Fibroblast of peridontal ligament (primary cell): ENCODE measurements at regions not wholly inside any gene's neighbourhood (a gene's known extent, or its start where the extent isn't known, plus 50 kb on each side); places are given as distances from the start of the nearest gene placed in this dataset.

Experiments
- DNase-seq: peaks from one replicate; pipeline ENCODE4 v3.0.0-alpha.2; 2010; ENCODE audit errors: extremely low read depth

DNA sequence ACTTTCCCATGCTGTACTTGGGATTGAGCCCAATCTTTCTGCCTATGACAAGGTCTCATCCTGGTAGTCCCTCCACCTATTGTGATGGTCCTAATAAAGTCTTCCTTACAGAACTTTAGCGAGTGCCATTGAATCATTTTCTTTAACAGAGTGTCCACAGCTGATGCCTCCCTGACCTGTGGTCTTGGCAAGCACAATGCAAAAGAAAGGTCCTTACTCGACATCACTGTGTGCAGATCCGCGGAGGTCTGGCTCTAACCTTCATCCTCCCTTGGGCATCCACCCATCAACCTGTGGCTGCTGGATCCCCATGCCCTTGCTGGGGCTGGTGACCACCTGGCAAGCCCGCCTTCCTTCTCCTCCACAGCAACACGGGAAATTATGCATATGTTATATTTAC, 1203.9 kb downstream of the TBC1D22A start:
- DNase-seq: no peak

DNA sequence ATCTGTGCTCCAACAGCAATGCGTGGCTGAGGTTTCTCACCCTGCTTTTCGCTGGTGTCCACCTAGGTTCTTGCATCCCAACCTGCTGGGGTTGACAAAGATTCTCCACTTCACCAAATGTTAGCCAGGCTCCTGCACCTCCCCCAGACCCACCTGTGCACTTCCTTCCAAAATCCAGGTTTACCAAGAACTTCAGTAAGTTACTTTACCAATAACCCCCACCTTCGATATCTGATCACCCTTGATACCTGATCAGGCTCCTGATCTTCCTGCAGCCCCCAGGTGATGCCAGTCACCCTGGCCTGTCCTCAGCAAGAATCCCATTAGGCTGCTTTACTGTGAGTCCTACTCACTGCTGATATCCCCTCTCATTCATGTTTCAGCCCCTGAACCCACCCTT, 1203.4 kb downstream of the TBC1D22A start:
- DNase-seq: no peak

- DNase-seq: no peak
Observed at GRCh38 chr22:47965066-47965465, 1202.6 kb downstream of the TBC1D22A start.

DNA sequence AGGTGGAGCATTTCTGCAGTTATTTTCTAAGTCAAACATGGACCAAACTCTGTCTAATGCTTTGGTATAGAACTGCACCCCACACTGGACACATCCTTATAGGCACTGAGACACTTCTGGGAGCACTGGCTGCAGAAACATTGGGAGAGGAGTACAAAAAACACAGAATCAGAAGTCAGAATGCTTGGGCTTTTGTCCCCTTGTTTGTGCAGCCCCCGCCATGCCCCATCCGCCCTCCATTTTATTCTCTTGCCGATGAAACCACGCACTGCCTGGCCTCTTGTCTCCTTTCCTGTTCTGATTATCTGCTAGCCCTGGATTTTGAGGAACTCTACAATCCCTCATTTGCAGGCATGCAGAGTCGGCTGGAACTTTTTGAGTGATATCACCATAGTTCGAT, 1201.2 kb downstream of the TBC1D22A start:
- no peak for DNase-seq

DNA sequence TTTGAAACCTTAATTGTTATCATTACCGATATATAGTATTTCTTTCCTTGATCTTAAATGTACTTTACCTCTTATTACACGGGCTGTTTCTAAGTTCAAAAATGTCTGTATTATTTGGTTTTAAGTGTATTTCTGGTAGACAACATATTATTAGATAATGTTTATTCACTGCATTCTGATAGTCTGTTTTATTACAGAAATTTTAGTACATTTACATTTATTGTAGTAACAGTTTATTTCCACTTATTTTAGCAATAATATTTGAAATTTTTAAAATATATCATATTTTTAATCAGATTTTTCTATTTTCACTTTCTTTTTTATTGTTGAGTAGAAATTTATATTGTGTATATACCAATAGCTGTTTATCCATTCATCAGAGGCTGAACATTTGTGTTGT, 1195.2 kb downstream of the TBC1D22A start:
- DNase-seq: no peak

DNA sequence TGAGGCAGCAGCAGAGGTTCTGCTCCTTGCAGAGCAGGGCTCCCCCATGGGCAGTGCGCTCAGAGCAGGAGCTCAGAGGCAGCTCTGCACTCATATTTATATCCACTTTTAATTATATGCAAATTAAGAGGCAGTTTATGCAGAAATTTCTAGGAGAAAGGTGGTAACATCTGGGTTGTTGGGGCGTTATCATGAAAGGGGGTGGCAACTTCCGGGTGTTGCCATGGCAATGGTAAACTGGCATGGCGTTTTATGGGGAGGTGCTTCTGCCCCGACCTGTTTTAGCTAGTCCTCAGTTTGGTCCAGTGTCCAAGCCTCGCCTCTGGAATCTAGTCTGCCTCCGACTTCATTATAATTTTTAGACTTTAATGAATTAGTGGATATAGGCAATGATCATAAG, 1191.7 kb downstream of the TBC1D22A start:
- DNase-seq: no peak

- no peak for DNase-seq
Observed at GRCh38 chr22:47944941-47945340, 1182.5 kb downstream of the TBC1D22A start.

GRCh38 chr22:47943729-47944700, 1181.6 kb downstream of the TBC1D22A start:
- DNase-seq: no peak

DNA sequence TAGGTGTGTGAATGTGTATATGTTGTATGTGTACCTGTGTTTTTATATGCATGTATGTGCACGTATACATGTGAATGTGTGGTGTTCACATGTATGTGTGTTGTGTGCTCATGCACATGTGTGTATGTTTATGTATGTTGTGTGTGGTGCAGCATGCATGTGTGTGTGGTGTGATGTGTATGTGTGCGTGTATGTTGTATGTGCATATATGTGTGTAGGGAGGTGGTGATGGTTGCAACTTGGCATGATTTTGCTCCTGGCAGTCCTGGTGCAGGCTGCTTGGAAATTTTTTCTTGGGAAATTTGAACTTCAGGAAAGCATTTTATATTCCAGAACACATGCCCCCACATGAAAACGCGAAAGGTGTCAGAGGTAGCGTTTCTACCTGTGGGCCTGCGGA, 1177.8 kb downstream of the TBC1D22A start:
- DNase-seq: no peak

DNA sequence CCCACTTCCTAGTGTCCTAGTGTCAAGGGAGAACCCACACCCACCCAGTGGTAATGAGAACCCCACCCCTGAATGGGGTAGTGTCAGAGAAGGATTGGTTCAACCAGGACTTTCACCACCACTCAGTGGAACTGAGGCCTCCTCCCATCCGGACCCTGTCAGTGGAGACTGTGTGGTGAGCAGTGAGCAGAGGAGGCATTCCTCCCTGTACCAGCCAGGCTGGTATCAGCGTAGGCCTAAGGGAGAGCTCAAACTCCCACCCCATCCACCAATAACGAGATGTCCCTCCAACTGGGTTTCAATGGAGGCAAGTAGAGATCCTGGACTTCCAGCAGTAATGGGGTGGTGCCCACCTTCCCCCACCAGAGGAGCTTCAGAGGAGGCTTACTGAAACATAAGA, 1171.4 kb downstream of the TBC1D22A start:
- no peak for DNase-seq

DNA sequence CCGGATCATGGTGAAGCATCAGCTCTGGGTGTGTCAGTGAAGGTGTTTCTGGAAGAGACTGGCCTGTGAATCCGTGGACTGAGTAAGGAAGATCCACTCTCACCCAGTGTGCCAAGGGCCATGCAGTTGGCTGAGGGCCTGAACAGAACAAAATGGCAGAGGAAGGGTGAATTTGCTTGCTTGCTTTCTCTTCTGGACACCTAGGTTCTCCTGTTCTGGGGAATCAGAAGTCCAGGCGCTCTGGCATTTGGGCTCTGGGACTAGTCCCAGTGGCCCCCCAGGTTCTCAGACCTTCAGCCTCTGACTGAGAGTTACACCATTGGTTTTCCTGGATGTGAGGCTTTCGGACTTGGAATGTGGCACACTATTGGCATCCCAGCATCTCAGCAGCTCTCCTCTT, 1170.8 kb downstream of the TBC1D22A start:
- no peak for DNase-seq

- DNase-seq: no peak
Observed at GRCh38 chr22:47929646-47930185, 1167.3 kb downstream of the TBC1D22A start.

GRCh38 chr22:47929073-47929472, 1166.6 kb downstream of the TBC1D22A start:
- DNase-seq: no peak

GRCh38 chr22:47928631-47929030, 1166.2 kb downstream of the TBC1D22A start:
- DNase-seq: no peak

GRCh38 chr22:47927648-47928210, 1165.3 kb downstream of the TBC1D22A start:
- DNase-seq: no peak

- no peak for DNase-seq
Observed at GRCh38 chr22:47923011-47923427, 1160.6 kb downstream of the TBC1D22A start.

GRCh38 chr22:47921906-47922305, 1159.5 kb downstream of the TBC1D22A start:
- no peak for DNase-seq

DNA sequence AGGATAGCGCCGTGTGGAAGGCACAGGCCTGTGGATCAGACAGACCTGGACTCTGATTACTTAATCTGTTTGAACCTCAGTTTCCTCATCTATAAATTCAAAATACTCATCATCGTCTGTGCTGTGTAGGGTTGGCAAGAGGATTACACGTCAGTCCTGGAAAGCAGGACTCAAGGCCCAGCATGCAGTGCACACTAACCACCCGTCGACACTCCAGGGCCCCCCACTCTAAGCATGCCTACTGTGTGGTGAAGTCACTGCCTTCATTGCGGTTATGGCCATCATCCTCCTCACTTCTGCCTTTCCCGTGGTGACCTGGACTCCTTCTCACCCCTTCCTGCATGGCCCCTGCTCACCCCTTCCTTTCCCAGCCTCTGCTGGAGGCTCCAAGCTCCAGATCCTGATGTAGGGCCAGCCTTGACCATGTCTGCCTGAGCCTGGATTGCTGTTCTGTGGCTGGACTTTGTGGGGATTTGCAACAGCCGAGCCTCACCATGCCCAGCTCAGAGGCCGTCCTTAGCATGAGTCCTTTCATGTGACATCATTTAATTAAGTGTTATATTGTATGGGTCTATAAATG, 1158.0 kb downstream of the TBC1D22A start:
- DNase-seq: no peak

GRCh38 chr22:47919893-47920292, 1157.4 kb downstream of the TBC1D22A start:
- no peak for DNase-seq

GRCh38 chr22:47919001-47919441, 1156.6 kb downstream of the TBC1D22A start:
- no peak for DNase-seq

DNA sequence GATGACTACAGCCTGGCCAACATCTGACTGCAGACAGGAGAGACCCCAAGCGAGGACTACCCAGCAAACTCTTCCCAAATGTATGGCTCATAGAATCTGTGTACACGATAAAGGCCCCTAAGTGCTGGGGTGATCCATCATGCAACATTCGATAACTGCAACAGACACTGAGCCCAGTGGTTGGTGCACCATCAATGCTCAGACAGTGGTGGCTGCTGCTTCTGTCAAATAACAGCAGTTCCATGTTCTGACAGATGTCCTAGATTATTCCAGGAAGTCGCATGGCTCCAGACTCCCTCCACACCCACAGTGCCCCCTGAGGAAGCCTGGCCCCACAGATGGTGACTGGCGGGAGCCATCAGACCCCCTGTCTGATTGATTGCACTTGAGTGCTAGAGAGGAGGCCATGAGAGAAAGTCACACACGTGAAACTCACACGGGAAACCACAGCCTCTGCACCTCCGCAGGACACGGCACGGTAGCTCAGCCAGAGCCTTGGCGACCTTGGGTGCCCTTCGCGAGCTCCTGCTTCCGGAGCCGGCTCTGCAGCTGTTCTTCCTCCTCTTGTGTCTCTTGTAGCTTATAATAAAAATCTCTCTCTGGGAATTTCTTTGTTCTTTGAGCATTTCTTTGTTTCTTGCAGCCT, 1155.9 kb downstream of the TBC1D22A start:
- DNase-seq: no peak

DNA sequence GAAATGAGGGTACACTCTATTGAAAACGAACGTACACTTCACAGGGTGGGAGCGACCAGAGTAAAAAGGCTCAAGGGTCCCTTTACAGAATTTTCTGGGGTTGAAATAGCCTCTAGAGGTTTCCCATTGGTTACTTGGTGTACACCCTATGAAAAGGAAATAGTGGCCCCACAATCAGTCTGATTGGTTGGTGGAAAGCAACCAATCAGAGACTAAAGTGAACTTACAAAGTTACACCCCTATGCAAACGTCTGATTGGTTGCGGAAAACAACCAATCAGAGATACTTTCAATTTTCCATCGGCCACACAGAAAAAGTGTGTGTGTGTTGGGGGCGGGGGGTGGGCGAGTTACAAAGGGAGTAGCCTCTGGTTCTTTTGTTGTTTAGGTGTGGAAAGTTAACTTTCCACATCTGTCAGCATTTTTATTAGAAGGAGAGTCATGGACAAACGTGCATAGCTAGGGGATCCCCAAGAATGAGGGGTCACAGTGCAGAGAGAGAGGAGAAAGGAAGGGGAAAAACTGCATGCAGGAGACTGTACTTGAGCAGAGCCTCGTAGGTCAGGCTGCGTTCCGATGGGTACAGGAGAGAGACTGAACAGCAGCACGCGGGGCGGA, 1152.1 kb downstream of the TBC1D22A start:
- no peak for DNase-seq
